ENCODE measurements at regions not wholly inside any gene's neighbourhood (a gene's known extent, or its start where the extent isn't known, plus 50 kb on each side); places are given as distances from the start of the nearest gene placed in this dataset.

- Mint-ChIP-seq H3K36me3 (ENCODE audit: low read depth) (no peaks in the 10 kb centered on the region), H3K27ac (no peak overlapping the region), H3K27me3 (no peaks in the 10 kb centered on the region), H3K9me3 (peaks cover 14% of the 10 kb centered on the region), H3K4me1 (no peaks in the 10 kb centered on the region), H3K4me3 (no peak overlapping the region)
- DNase-seq = no peak
- no peak for ATAC-seq
Observed at GRCh38 chr5:23405316-23406068, 101.9 kb upstream of the PRDM9 start.

DNA sequence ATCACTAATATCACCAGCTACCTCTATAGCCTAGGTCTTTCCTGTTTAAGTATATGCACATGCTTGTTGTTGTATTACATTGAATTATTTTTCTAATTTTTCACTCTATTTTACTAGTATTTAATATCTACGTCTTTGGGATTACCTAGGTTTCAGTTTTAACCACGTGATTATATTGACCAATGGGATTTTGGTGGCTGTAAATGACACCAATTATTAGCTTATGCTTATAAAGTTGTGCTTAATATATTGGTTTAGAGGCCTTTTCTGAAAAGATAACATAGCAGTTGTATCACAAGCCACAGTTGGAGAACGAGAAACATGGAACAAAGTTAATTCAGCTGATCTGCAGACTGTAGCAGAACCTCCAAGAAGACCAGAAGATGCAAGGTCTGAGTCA is 104.8 kb upstream of the PRDM9 start:
- Mint-ChIP-seq H3K27ac (no peak overlapping the region), H3K9me3 (peaks cover 8% of the 10 kb centered on the region), H3K36me3 (ENCODE audit: low read depth) (no peaks in the 10 kb centered on the region), H3K27me3 (no peaks in the 10 kb centered on the region), H3K4me1 (no peaks in the 10 kb centered on the region), H3K4me3 (no peak overlapping the region)
- ATAC-seq = no peak
- no peak for DNase-seq

- peaks cover 11% of the 10 kb centered on the region for H3K9me3 Mint-ChIP-seq
- no peaks in the 10 kb centered on the region for H3K4me1 Mint-ChIP-seq
- DNase-seq (no peak), ATAC-seq (no peak)
- H3K27ac Mint-ChIP-seq = no peak overlapping the region
- no peak overlapping the region for H3K4me3 Mint-ChIP-seq
- H3K27me3 Mint-ChIP-seq = no peaks in the 10 kb centered on the region
- no peaks in the 10 kb centered on the region for H3K36me3 Mint-ChIP-seq (ENCODE audit: low read depth)
Observed at GRCh38 chr5:23400951-23401350, 106.5 kb upstream of the PRDM9 start.

- Mint-ChIP-seq H3K27me3 (no peaks in the 10 kb centered on the region), H3K9me3 (peaks cover 16% of the 10 kb centered on the region), H3K4me3 (no peak overlapping the region), H3K4me1 (no peaks in the 10 kb centered on the region), H3K36me3 (ENCODE audit: low read depth) (no peaks in the 10 kb centered on the region), H3K27ac (no peak overlapping the region)
- no peak for DNase-seq
- ATAC-seq = no peak
Observed at GRCh38 chr5:23396346-23396745, 111.1 kb upstream of the PRDM9 start.

DNA sequence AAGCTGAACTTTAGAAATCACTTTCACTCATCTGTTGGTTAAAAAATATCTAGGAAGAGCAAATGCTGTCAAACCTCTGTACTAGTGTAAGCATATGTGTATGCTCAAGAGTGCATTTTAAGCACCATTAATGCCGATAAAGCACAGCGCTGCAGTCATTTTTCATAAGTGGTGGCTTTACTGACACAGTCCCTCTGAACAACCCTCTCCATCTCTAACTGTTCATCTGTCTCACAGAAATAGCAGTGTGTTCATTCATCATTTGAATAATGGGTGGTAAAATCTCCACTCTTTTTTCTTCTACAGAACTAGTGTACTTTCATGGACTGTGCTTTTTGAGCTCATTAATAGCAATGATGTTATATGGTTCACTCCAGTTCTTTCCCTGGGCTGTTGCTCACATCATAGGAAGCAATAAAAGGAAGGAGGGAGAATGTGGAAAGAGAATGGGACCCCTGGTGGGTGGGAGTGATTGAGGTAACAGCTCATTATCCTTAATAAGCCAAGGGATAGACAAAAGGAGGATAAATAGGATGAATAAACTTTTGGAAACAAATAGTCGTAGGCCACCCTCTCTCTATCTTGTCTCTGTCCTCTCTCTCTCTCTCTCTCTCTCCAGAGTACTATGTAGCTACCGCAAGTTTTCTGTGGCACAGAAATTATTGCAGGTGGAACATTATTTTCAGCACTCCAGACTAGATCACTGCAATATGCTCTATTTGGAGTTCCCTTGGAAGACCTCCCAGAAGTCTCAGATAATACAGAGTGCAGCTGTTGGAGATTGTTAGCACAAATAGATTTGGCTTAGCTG is 117.9 kb upstream of the PRDM9 start:
- no peaks in the 10 kb centered on the region for H3K4me1 Mint-ChIP-seq
- H3K9me3 Mint-ChIP-seq = peaks cover 15% of the 10 kb centered on the region
- no peaks in the 10 kb centered on the region for H3K27me3 Mint-ChIP-seq
- no peaks in the 10 kb centered on the region for H3K36me3 Mint-ChIP-seq (ENCODE audit: low read depth)
- DNase-seq = no peak
- H3K4me3 Mint-ChIP-seq = no peak overlapping the region
- ATAC-seq = no peak
- H3K27ac Mint-ChIP-seq = no peak overlapping the region

GRCh38 chr5:23385036-23385435 is 122.4 kb upstream of the PRDM9 start:
- ATAC-seq (no peak), DNase-seq (no peak)
- Mint-ChIP-seq H3K27me3 (no peaks in the 10 kb centered on the region), H3K36me3 (ENCODE audit: low read depth) (no peaks in the 10 kb centered on the region), H3K27ac (no peak overlapping the region), H3K4me1 (no peaks in the 10 kb centered on the region), H3K9me3 (peaks cover 23% of the 10 kb centered on the region), H3K4me3 (no peak overlapping the region)

DNA sequence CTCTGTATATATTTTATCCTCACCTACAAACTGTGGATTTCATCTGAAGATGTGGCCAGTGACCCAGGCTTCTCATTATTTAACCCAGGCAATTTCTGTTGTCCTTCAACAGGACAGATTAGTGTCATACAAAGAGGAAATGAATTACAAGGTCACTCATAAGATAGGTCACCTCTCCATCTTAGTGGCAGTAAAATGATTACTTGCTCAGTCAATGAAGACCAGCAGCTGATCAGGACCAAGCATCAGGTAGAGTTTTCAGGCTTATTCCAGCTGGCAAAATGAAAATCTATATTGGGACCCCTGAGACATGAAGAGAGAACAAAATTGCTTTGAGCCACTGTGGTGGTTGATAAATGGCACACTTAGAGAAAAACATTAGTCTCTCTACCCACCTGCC is 135.2 kb upstream of the PRDM9 start:
- ATAC-seq = no peak
- Mint-ChIP-seq H3K9me3 (peaks cover 25% of the 10 kb centered on the region), H3K27me3 (no peaks in the 10 kb centered on the region), H3K27ac (no peak overlapping the region), H3K36me3 (ENCODE audit: low read depth) (no peaks in the 10 kb centered on the region), H3K4me1 (no peaks in the 10 kb centered on the region), H3K4me3 (no peak overlapping the region)
- no peak for DNase-seq

GRCh38 chr5:23368393-23368792 is 139.0 kb upstream of the PRDM9 start:
- DNase-seq = no peak
- ATAC-seq = no peak
- Mint-ChIP-seq H3K4me1 (no peaks in the 10 kb centered on the region), H3K36me3 (ENCODE audit: low read depth) (no peaks in the 10 kb centered on the region), H3K9me3 (peaks cover 15% of the 10 kb centered on the region), H3K27ac (no peak overlapping the region), H3K4me3 (no peak overlapping the region), H3K27me3 (no peaks in the 10 kb centered on the region)

- DNase-seq = no peak
- ATAC-seq = no peak
- no peaks in the 10 kb centered on the region for H3K27me3 Mint-ChIP-seq
- no peak overlapping the region for H3K27ac Mint-ChIP-seq
- no peaks in the 10 kb centered on the region for H3K4me1 Mint-ChIP-seq
- peaks cover 15% of the 10 kb centered on the region for H3K9me3 Mint-ChIP-seq
- H3K36me3 Mint-ChIP-seq (ENCODE audit: low read depth) = no peaks in the 10 kb centered on the region
- no peak overlapping the region for H3K4me3 Mint-ChIP-seq
Observed at GRCh38 chr5:23367874-23368273, 139.5 kb upstream of the PRDM9 start.

DNA sequence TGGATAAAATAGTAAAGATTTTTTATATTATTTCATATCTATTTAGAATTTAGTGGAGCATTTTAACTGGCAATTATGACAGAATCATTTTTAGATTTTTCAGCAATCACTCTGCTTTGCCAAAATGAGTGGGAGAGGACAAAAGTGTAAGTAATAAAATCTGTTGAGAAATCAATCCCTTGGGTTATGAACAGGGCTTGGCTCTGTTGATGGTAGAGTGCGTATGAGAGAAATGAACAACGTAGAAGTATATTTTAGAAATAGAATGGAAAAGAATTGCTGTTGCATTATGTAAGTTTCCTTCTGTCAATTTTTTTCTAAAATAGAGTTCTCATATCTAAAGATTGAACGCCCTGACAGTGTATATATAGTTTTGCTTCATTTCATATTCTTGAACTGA is 154.1 kb upstream of the PRDM9 start:
- H3K36me3 Mint-ChIP-seq (ENCODE audit: low read depth) = no peaks in the 10 kb centered on the region
- H3K27me3 Mint-ChIP-seq = no peaks in the 10 kb centered on the region
- no peak for DNase-seq
- H3K27ac Mint-ChIP-seq = no peak overlapping the region
- H3K4me3 Mint-ChIP-seq = no peak overlapping the region
- ATAC-seq = no peak
- peaks cover 4% of the 10 kb centered on the region for H3K9me3 Mint-ChIP-seq
- no peaks in the 10 kb centered on the region for H3K4me1 Mint-ChIP-seq

DNA sequence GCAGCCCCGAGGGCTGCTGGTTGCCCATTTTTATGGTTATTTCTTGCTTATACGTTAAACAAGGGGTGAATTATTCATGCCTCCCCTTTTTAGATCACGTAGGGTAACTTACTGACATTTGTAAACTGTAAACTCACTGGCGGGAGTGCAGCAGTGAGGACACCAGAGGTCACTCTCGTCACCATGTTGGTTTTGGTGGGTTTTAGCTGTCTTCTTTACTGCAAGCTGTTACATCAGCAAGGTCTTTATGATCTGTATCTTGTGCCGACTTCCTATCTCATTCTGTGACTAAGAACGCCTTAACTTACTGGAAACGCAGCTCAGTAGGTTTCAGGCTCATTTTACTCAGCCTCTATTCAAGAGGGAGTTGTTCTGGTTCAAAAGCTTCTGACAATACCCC is 155.0 kb upstream of the PRDM9 start:
- H3K27ac Mint-ChIP-seq = no peak overlapping the region
- H3K4me1 Mint-ChIP-seq = no peaks in the 10 kb centered on the region
- no peak overlapping the region for H3K4me3 Mint-ChIP-seq
- ATAC-seq (no peak), DNase-seq (no peak)
- H3K36me3 Mint-ChIP-seq (ENCODE audit: low read depth) = no peaks in the 10 kb centered on the region
- H3K27me3 Mint-ChIP-seq = no peaks in the 10 kb centered on the region
- peaks cover 4% of the 10 kb centered on the region for H3K9me3 Mint-ChIP-seq

- ATAC-seq (no peak), DNase-seq (no peak)
- H3K27me3 Mint-ChIP-seq = no peaks in the 10 kb centered on the region
- H3K4me1 Mint-ChIP-seq = no peaks in the 10 kb centered on the region
- H3K27ac Mint-ChIP-seq = no peak overlapping the region
- peaks cover 8% of the 10 kb centered on the region for H3K9me3 Mint-ChIP-seq
- H3K4me3 Mint-ChIP-seq = no peak overlapping the region
- H3K36me3 Mint-ChIP-seq (ENCODE audit: low read depth) = no peaks in the 10 kb centered on the region
Observed at GRCh38 chr5:23343121-23343520, 164.3 kb upstream of the PRDM9 start.

- H3K27ac Mint-ChIP-seq = no peak overlapping the region
- H3K36me3 Mint-ChIP-seq (ENCODE audit: low read depth) = no peaks in the 10 kb centered on the region
- ATAC-seq = no peak
- H3K4me3 Mint-ChIP-seq = no peak overlapping the region
- H3K27me3 Mint-ChIP-seq = no peaks in the 10 kb centered on the region
- H3K9me3 Mint-ChIP-seq = peaks cover 10% of the 10 kb centered on the region
- no peak for DNase-seq
- no peaks in the 10 kb centered on the region for H3K4me1 Mint-ChIP-seq
Observed at GRCh38 chr5:23332650-23333251, 174.7 kb upstream of the PRDM9 start.

DNA sequence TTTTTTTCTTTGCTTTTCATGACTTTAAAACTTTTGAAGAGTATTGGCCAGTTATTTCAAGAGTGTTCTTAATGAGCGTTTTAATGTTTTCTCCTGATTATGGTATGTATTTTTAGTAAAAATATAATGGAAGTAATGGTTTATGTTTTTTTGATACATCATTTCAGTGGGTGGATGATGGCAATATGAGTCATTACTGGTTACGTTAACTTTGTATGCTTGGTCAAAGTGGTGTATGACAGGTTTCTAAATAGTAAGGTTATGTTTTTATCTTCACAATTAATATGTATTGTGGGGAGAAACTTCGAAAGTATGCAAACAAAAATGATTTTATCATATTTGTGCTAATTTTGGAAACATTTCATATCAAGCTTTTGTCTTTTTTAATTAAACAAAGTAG is 176.7 kb upstream of the PRDM9 start:
- Mint-ChIP-seq H3K4me1 (no peaks in the 10 kb centered on the region), H3K36me3 (ENCODE audit: low read depth) (no peaks in the 10 kb centered on the region), H3K9me3 (peaks cover 9% of the 10 kb centered on the region), H3K27ac (no peak overlapping the region), H3K4me3 (no peak overlapping the region), H3K27me3 (no peaks in the 10 kb centered on the region)
- DNase-seq (no peak), ATAC-seq (no peak)

GRCh38 chr5:23319901-23320300 is 187.5 kb upstream of the PRDM9 start:
- no peaks in the 10 kb centered on the region for H3K36me3 Mint-ChIP-seq (ENCODE audit: low read depth)
- peaks cover 26% of the 10 kb centered on the region for H3K9me3 Mint-ChIP-seq
- no peak overlapping the region for H3K27ac Mint-ChIP-seq
- no peaks in the 10 kb centered on the region for H3K4me1 Mint-ChIP-seq
- no peak overlapping the region for H3K4me3 Mint-ChIP-seq
- H3K27me3 Mint-ChIP-seq = no peaks in the 10 kb centered on the region
- no peak for DNase-seq
- no peak for ATAC-seq
